ENCODE measurements at regions not wholly inside any gene's neighbourhood (a gene's known extent, or its start where the extent isn't known, plus 50 kb on each side); places are given as distances from the start of the nearest gene placed in this dataset.

DNA sequence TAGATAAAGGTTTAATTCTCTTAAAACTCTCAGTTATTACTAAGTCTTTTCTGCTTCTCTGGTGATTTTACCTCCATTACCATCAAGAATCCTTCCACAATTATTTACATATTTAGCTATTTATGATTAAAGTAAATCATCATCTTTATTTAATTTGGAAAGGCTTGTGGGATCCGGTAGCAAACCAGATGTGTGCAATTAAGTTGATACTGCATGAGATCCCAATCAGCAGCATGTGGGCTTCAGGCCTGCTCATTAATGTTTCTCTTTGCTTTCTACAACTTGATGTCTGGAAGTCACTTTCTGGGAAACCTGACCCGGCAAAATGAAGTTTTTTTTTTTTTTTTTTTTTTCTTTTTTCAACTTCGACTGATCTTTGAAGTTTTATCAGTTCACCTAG lies 558.4 kb upstream of the ANO5 start:
- Mint-ChIP-seq H3K4me3 (no peak overlapping the region), H3K9me3 (peaks cover 0 to 2% (median 0%) of the 10 kb centered on the region in 7 donors), H3K4me1 (peaks cover 26% of the 10 kb centered on the region), H3K36me3 (no peaks in the 10 kb centered on the region), H3K27me3 (ENCODE audit: low read depth in 3 of 3) (peaks cover 0 to 2% (median 0%) of the 10 kb centered on the region in 3 donors), H3K27ac (no peak overlapping the region)
- Histone ChIP-seq H3K36me3 (replicated peaks in 1 of 2; ENCODE audit: control insufficient read depth in 1 of 2, insufficient read depth in 2 of 2, low read length in 2 of 2) (no peaks in the 10 kb centered on the region), H3K79me2 (ENCODE audit: insufficient read depth, low read length) (no peaks in the 10 kb centered on the region), H3K9ac (ENCODE audit: insufficient read depth, low read length, poor library complexity, severe bottlenecking) (no peak overlapping the region), H4K20me1 (ENCODE audit: insufficient read depth, low read length) (no peaks in the 10 kb centered on the region), H3K4me2 (replicated peaks; ENCODE audit: extremely low read depth, low read length, poor library complexity, severe bottlenecking) (no peak overlapping the region), H3K27me3 (ENCODE audit: control insufficient read depth in 2 of 2, insufficient read depth in 2 of 2, low read length in 2 of 2) (no peaks in the 10 kb centered on the region), H3K27ac (ENCODE audit: low read depth in 1 of 2, low read length in 2 of 2) (no peak overlapping the region), H3K9me3 (replicated peaks in 1 of 2; ENCODE audit: control insufficient read depth in 1 of 2, insufficient read depth in 1 of 2, low read length in 2 of 2) (no peaks in the 10 kb centered on the region), H2AFZ (ENCODE audit: insufficient read depth, low read depth, low read length, poor library complexity, severe bottlenecking) (no peak overlapping the region), H3K4me3 (replicated peaks in 1 of 3; ENCODE audit: low read depth in 2 of 3, low read length in 3 of 3) (no peak overlapping the region), H3K4me1 (ENCODE audit: control insufficient read depth in 1 of 2, insufficient read depth in 2 of 2, low read length in 2 of 2) (peaks cover 9 to 17% of the 10 kb centered on the region in 2 donors)
- DNase-seq: no peak
- intact Hi-C loops (cut with micrococcal nuclease): no loop called here
- WGBS (ENCODE audit: insufficient coverage): 100% methylated on average over 1 of the region's 3 CpGs
- TF ChIP-seq, protein P1, sequence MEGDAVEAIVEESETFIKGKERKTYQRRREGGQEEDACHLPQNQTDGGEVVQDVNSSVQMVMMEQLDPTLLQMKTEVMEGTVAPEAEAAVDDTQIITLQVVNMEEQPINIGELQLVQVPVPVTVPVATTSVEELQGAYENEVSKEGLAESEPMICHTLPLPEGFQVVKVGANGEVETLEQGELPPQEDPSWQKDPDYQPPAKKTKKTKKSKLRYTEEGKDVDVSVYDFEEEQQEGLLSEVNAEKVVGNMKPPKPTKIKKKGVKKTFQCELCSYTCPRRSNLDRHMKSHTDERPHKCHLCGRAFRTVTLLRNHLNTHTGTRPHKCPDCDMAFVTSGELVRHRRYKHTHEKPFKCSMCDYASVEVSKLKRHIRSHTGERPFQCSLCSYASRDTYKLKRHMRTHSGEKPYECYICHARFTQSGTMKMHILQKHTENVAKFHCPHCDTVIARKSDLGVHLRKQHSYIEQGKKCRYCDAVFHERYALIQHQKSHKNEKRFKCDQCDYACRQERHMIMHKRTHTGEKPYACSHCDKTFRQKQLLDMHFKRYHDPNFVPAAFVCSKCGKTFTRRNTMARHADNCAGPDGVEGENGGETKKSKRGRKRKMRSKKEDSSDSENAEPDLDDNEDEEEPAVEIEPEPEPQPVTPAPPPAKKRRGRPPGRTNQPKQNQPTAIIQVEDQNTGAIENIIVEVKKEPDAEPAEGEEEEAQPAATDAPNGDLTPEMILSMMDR (IDR thresholded peaks at IDR 0.05): no peak

DNA sequence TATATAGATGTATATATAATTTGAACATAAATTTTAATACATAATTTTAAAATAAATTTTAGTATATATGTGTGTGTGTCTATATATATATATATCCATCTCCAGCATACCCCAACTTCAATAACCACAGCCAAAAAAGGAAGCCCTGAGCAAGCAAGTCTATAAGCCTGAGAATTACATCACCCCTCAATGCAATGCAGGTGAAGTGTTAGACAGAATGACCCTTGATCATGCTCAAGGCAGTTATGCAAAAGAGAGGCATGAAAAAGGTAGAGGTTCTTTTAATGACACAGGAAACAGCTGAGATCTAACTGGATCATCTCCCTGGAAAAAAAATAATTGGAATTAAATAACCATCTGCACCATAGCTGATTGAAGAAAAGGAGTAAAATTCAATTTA lies 557.9 kb upstream of the ANO5 start:
- H3K4me1 Mint-ChIP-seq: peaks cover 31% of the 10 kb centered on the region
- intact Hi-C loops (cut with micrococcal nuclease): no loop called here
- H3K4me3 Mint-ChIP-seq: no peak overlapping the region
- peaks cover 0 to 2% (median 0%) of the 10 kb centered on the region in 3 donors for H3K27me3 Mint-ChIP-seq (ENCODE audit: low read depth in 3 of 3)
- peaks cover 9 to 22% of the 10 kb centered on the region in 2 donors for H3K4me1 ChIP-seq (ENCODE audit: control insufficient read depth in 1 of 2, insufficient read depth in 2 of 2, low read length in 2 of 2)
- no peaks in the 10 kb centered on the region for H3K79me2 ChIP-seq (ENCODE audit: insufficient read depth, low read length)
- no peak overlapping the region for H3K4me3 ChIP-seq (replicated peaks in 1 of 3; ENCODE audit: low read depth in 2 of 3, low read length in 3 of 3)
- peak overlapping the region in 1 of 2 donors; percentile 64 for H3K27ac ChIP-seq (ENCODE audit: low read depth in 1 of 2, low read length in 2 of 2)
- DNase-seq: peak in 1 of 3 donors; percentile 8
- H3K27me3 ChIP-seq (ENCODE audit: control insufficient read depth in 2 of 2, insufficient read depth in 2 of 2, low read length in 2 of 2): no peaks in the 10 kb centered on the region
- no peaks in the 10 kb centered on the region for H4K20me1 ChIP-seq (ENCODE audit: insufficient read depth, low read length)
- H3K4me2 ChIP-seq (replicated peaks; ENCODE audit: extremely low read depth, low read length, poor library complexity, severe bottlenecking): no peak overlapping the region
- peak overlapping the region; percentile 91 to 98 (median 96) for H3K27ac Mint-ChIP-seq
- H3K36me3 ChIP-seq (replicated peaks in 1 of 2; ENCODE audit: control insufficient read depth in 1 of 2, insufficient read depth in 2 of 2, low read length in 2 of 2): no peaks in the 10 kb centered on the region
- H3K9me3 ChIP-seq (replicated peaks in 1 of 2; ENCODE audit: control insufficient read depth in 1 of 2, insufficient read depth in 1 of 2, low read length in 2 of 2): no peaks in the 10 kb centered on the region
- H3K36me3 Mint-ChIP-seq: no peaks in the 10 kb centered on the region
- H3K9ac ChIP-seq (ENCODE audit: insufficient read depth, low read length, poor library complexity, severe bottlenecking): no peak overlapping the region
- no peak overlapping the region for H2AFZ ChIP-seq (ENCODE audit: insufficient read depth, low read depth, low read length, poor library complexity, severe bottlenecking)
- TF ChIP-seq, protein P1 (IDR thresholded peaks at IDR 0.05): no peak
- H3K9me3 Mint-ChIP-seq: peaks cover 0 to 2% (median 0%) of the 10 kb centered on the region in 7 donors

Measured in CD14-positive monocyte (primary cell).